ENCODE measurements at regions not wholly inside any gene's neighbourhood (a gene's known extent, or its start where the extent isn't known, plus 50 kb on each side); places are given as distances from the start of the nearest gene placed in this dataset.

- intact Hi-C loops (cut with DNase I; ENCODE audit: low total_unique reads): no loop called here
- no peak for TF ChIP-seq CTCF (IDR thresholded peaks at IDR 0.05)
- no peak for TF ChIP-seq POLR2A (IDR thresholded peaks at IDR 0.05)
- no peak overlapping the region for H3K4me3 ChIP-seq (ENCODE audit: low read depth, poor library complexity, severe bottlenecking)
- 67 to 79% methylated on average over 7 of the region's 7 CpGs for WGBS, 2 donors
- DNase-seq (ENCODE audit: low spot score in 2 of 2): no peak
Observed at GRCh38 chr15:38696109-38696727, 131.6 kb upstream of the RASGRP1 start.

- intact Hi-C loops (cut with DNase I; ENCODE audit: low total_unique reads): no loop called here
- H3K4me3 ChIP-seq (ENCODE audit: low read depth, poor library complexity, severe bottlenecking): no peak overlapping the region
Observed at GRCh38 chr15:38696790-38697495, 132.3 kb upstream of the RASGRP1 start.

GRCh38 chr15:38698254-38698653, 133.6 kb upstream of the RASGRP1 start:
- intact Hi-C loops (cut with DNase I; ENCODE audit: low total_unique reads): no loop called here
- DNase-seq (ENCODE audit: low spot score in 2 of 2): no peak
- no peak overlapping the region for H3K4me3 ChIP-seq (ENCODE audit: low read depth, poor library complexity, severe bottlenecking)
- TF ChIP-seq CTCF (IDR thresholded peaks at IDR 0.05) (no peak), POLR2A (IDR thresholded peaks at IDR 0.05) (no peak)
- 65 to 78% methylated on average over 4 of the region's 4 CpGs for WGBS, 2 donors

More at GRCh38 chr15:38696790-38697495, 132.3 kb upstream of the RASGRP1 start:
- TF ChIP-seq CTCF (IDR thresholded peaks at IDR 0.05) (no peak), POLR2A (IDR thresholded peaks at IDR 0.05) (no peak)
- DNase-seq (ENCODE audit: low spot score in 2 of 2): no peak
- WGBS, 2 donors: 68 to 91% methylated on average over 1 of the region's 1 CpG

GRCh38 chr15:38699633-38700230, 135.1 kb upstream of the RASGRP1 start:
- intact Hi-C loops (cut with DNase I; ENCODE audit: low total_unique reads): loop anchor here (10.0 kb wide), 1 partner anchor 1055 kb away; no protein-coding TSS in a partner anchor
- peak in 1 of 2 donors; percentile 52 for DNase-seq (ENCODE audit: low spot score in 2 of 2)
- TF ChIP-seq POLR2A (IDR thresholded peaks at IDR 0.05) (no peak), CTCF (IDR thresholded peaks at IDR 0.05) (peak in 1 of 3 donors; percentile 60)
- 64 to 74% methylated on average over 2 of the region's 2 CpGs for WGBS, 2 donors
- H3K4me3 ChIP-seq (ENCODE audit: low read depth, poor library complexity, severe bottlenecking): no peak overlapping the region

GRCh38 chr15:38701149-38701548, 136.5 kb upstream of the RASGRP1 start:
- TF ChIP-seq CTCF (IDR thresholded peaks at IDR 0.05) (no peak), POLR2A (IDR thresholded peaks at IDR 0.05) (no peak)
- DNase-seq (ENCODE audit: low spot score in 2 of 2): no peak
- intact Hi-C loops (cut with DNase I; ENCODE audit: low total_unique reads): loop anchor here (10.0 kb wide), 1 partner anchor 1054 kb away; no protein-coding TSS in a partner anchor
- H3K4me3 ChIP-seq (ENCODE audit: low read depth, poor library complexity, severe bottlenecking): no peak overlapping the region
- WGBS, 2 donors: 93% methylated on average over 5 of the region's 5 CpGs

Data from lower leg skin (tissue), 4 donors.